H1 (cell line): ENCODE measurements at regions not wholly inside any gene's neighbourhood (a gene's known extent, or its start where the extent isn't known, plus 50 kb on each side); places are given as distances from the start of the nearest gene placed in this dataset.

Experiments
- CTCF ChIA-PET: fragments of 300-600 bp; sonication (Branson Sonifier 250); formaldehyde crosslinking; loops from one replicate; lab custom pipeline; 2021; ENCODE audit not compliant: partially characterized antibody; lab: Charles Lee
- POLR2A ChIA-PET: fragments of 300-600 bp; sonication (Branson Sonifier 250); formaldehyde crosslinking; loops from one replicate; lab custom pipeline; 2021; ENCODE audit warnings: inconsistent platforms; ENCODE audit not compliant: partially characterized antibody; lab: Charles Lee
- DNase-seq, 2 experiments: peaks; one replicate each; pipeline versions ENCODE4 v3.0.0 to v3.0.0-alpha.2; 2010 to 2022; ENCODE audit warnings: low spot score in 2 of 2, low read depth in 1 of 2, mixed read lengths in 1 of 2
- FAIRE-seq: peaks from 2 replicates; lab custom pipeline; 2011; peaks lifted over from hg19 to GRCh38; lab: Jason Lieb, UNC
- H2AFZ ChIP-seq: 2 replicates; pipeline ENCODE4 v1.8.1; 2012; ENCODE audit warnings: low read length, inconsistent platforms
- H2AK5ac ChIP-seq: 2 replicates; pipeline ENCODE4 v1.6.1; 2013; ENCODE audit warnings: low read depth, low read length
- H2BK120ac ChIP-seq: replicated peaks from 2 replicates; pipeline ENCODE3; 2013; ENCODE audit warnings: low read depth, low read length, inconsistent platforms
- H2BK12ac ChIP-seq: 2 replicates; pipeline ENCODE4 v1.6.1; 2013; ENCODE audit warnings: low read depth, low read length
- H2BK15ac ChIP-seq: 2 replicates; pipeline ENCODE4 v1.6.1; 2013; ENCODE audit warnings: low read length
- H2BK20ac ChIP-seq: 2 replicates; pipeline ENCODE4 v1.6.1; 2013; ENCODE audit warnings: low read length
- H2BK5ac ChIP-seq: 2 replicates; pipeline ENCODE4 v1.6.1; 2013; ENCODE audit warnings: low read depth, low read length
- H3K14ac ChIP-seq: 2 replicates; pipeline ENCODE4 v1.6.1; 2013; ENCODE audit warnings: inconsistent platforms; ENCODE audit not compliant: insufficient read length
- H3K18ac ChIP-seq: 2 replicates; pipeline ENCODE4 v1.6.1; 2013; ENCODE audit warnings: low read length; ENCODE audit errors: extremely low read depth
- H3K23ac ChIP-seq: 2 replicates; pipeline ENCODE4 v1.6.1; 2013; ENCODE audit warnings: inconsistent platforms; ENCODE audit not compliant: insufficient read length
- H3K23me2 ChIP-seq: 2 replicates; pipeline ENCODE4 v1.6.1; 2013; ENCODE audit warnings: low read depth, low read length
- H3K27ac ChIP-seq: 2 replicates; pipeline ENCODE4 v1.6.1; 2011; ENCODE audit warnings: low read depth, low read length, inconsistent platforms
- H3K27me3 ChIP-seq, 4 experiments: replicated peaks in 1 of 4; 1 replicate in 1 of 4; 2 replicates in 3 of 4; pipeline versions ENCODE4 v1.6.1 to v1.8.1; 2011 to 2013; ENCODE audit warnings: low read length in 3 of 4, mild to moderate bottlenecking in 3 of 4, inconsistent platforms in 2 of 4, mixed read lengths in 2 of 4, moderate library complexity in 1 of 4; ENCODE audit not compliant: control insufficient read depth in 3 of 4, insufficient read depth in 3 of 4; ENCODE audit errors: extremely low read depth in 1 of 4
- H3K36me3 ChIP-seq, 4 experiments: 2 replicates each; pipeline versions ENCODE4 v1.6.1 to v1.8.1; 2011 to 2013; ENCODE audit warnings: mild to moderate bottlenecking in 4 of 4, low read length in 3 of 4, moderate library complexity in 2 of 4, control low read depth in 1 of 4, inconsistent platforms in 1 of 4; ENCODE audit not compliant: insufficient read depth in 4 of 4, control insufficient read depth in 2 of 4
- H3K4ac ChIP-seq: replicated peaks from 2 replicates; pipeline ENCODE3; 2013; ENCODE audit warnings: low read length, low read depth, mixed read lengths, inconsistent platforms; ENCODE audit not compliant: insufficient read length
- H3K4me1 ChIP-seq, 4 experiments: replicated peaks in 1 of 4; 1 replicate in 1 of 4; 2 replicates in 3 of 4; pipeline versions ENCODE4 v1.6.1 to v1.8.1; 2011 to 2013; ENCODE audit warnings: low read length in 3 of 4, inconsistent platforms in 2 of 4, mixed read lengths in 1 of 4; ENCODE audit not compliant: insufficient read depth in 4 of 4, control insufficient read depth in 3 of 4
- H3K4me2 ChIP-seq, 2 experiments: 2 replicates each; pipeline versions ENCODE4 v1.6.1 to v1.8.1; 2011 to 2013; ENCODE audit warnings: low read depth in 2 of 2, low read length in 2 of 2, control low read depth in 1 of 2, inconsistent platforms in 1 of 2, mild to moderate bottlenecking in 1 of 2; ENCODE audit not compliant: insufficient read depth in 1 of 2
- H3K4me3 ChIP-seq, 4 experiments: fragments of 200-600, 300-600 bp in 1 of 4; sonication (generic), shearing (Covaris generic), sonication (Bioruptor Twin) in 1 of 4; 2 replicates each; pipeline versions ENCODE4 v1.5.1 to v1.8.1; 2011 to 2016; ENCODE audit warnings: low read length in 4 of 4, low read depth in 3 of 4, control low read depth in 2 of 4, inconsistent platforms in 2 of 4, mild to moderate bottlenecking in 2 of 4, mixed read lengths in 1 of 4, moderate library complexity in 1 of 4; ENCODE audit not compliant: insufficient read depth in 2 of 4; ENCODE audit errors: extremely low read depth in 1 of 4
- H3K56ac ChIP-seq: replicated peaks from 2 replicates; pipeline ENCODE3; 2013; ENCODE audit warnings: low read depth, mild to moderate bottlenecking, mixed read lengths, low read length, inconsistent platforms; ENCODE audit not compliant: insufficient read length
- H3K79me1 ChIP-seq: 2 replicates; pipeline ENCODE4 v1.6.1; 2013; ENCODE audit warnings: low read depth, low read length, control low read depth
- H3K79me2 ChIP-seq, 2 experiments: 2 replicates each; pipeline versions ENCODE4 v1.6.1 to v1.8.1; 2012 to 2013; ENCODE audit warnings: low read length in 2 of 2, mild to moderate bottlenecking in 2 of 2, inconsistent platforms in 1 of 2; ENCODE audit not compliant: insufficient read depth in 2 of 2, control insufficient read depth in 1 of 2
- H3K9ac ChIP-seq, 4 experiments: replicated peaks in 1 of 4; 1 replicate in 1 of 4; 2 replicates in 3 of 4; pipeline versions ENCODE4 v1.6.1 to v1.8.1; 2011 to 2013; ENCODE audit warnings: low read depth in 3 of 4, low read length in 3 of 4, control low read depth in 2 of 4, mild to moderate bottlenecking in 2 of 4, moderate library complexity in 2 of 4, inconsistent platforms in 1 of 4; ENCODE audit errors: extremely low read depth in 1 of 4
- H3K9me3 ChIP-seq, 2 experiments: 2 replicates each; pipeline versions ENCODE4 v1.6.1 to v1.8.1; 2012 to 2013; ENCODE audit warnings: mild to moderate bottlenecking in 2 of 2, moderate library complexity in 2 of 2, control low read depth in 1 of 2, inconsistent platforms in 1 of 2, low read depth in 1 of 2, low read length in 1 of 2, mixed read lengths in 1 of 2; ENCODE audit not compliant: insufficient read depth in 2 of 2
- H4K20me1 ChIP-seq, 2 experiments: replicated peaks in 1 of 2; 2 replicates each; pipeline versions ENCODE3 to v1.8.1; 2011 to 2013; ENCODE audit warnings: inconsistent platforms in 2 of 2, low read length in 2 of 2, mild to moderate bottlenecking in 1 of 2; ENCODE audit not compliant: insufficient read depth in 2 of 2, control insufficient read depth in 1 of 2
- H4K5ac ChIP-seq: 2 replicates; pipeline ENCODE4 v1.6.1; 2013; ENCODE audit warnings: low read length, low read depth, mixed read lengths, inconsistent platforms; ENCODE audit not compliant: insufficient read length
- H4K8ac ChIP-seq: 2 replicates; pipeline ENCODE4 v1.8.0; 2013; ENCODE audit warnings: mild to moderate bottlenecking, moderate library complexity, low read length, inconsistent platforms; ENCODE audit not compliant: insufficient read depth; ENCODE audit errors: extremely low read depth
- H4K91ac ChIP-seq: replicated peaks from 2 replicates; pipeline ENCODE3; 2013; ENCODE audit warnings: low read length, mixed read lengths, inconsistent platforms; ENCODE audit not compliant: insufficient read length
- CBX8 ChIP-seq: fragments of 300-800, 300-1000 bp; sonication (generic); IDR thresholded peaks from 2 replicates; pipeline ENCODE4 v1.7.1; 2016; ENCODE audit warnings: low read depth, low read length, borderline replicate concordance
- CHD1 ChIP-seq: IDR thresholded peaks from 2 replicates; pipeline ENCODE4 v1.6.1; 2012; ENCODE audit warnings: low read depth, low read length, improper control_type of control experiment
- HDAC2 ChIP-seq, 2 experiments: fragments of 300-600 bp in 1 of 2; sonication (generic) in 1 of 2; IDR thresholded peaks; 2 replicates each; pipeline ENCODE4 v1.6.1; 2011 to 2012; ENCODE audit warnings: low read depth in 2 of 2, low read length in 2 of 2, mild to moderate bottlenecking in 2 of 2, moderate library complexity in 2 of 2, borderline replicate concordance in 1 of 2, inconsistent platforms in 1 of 2
- POLR2AphosphoS5 ChIP-seq: IDR thresholded peaks from 2 replicates; pipeline ENCODE4 v1.6.1; 2011; ENCODE audit warnings: low read depth, low read length
- POU5F1 ChIP-seq: IDR thresholded peaks from 2 replicates; pipeline ENCODE4 v1.6.1; 2011; ENCODE audit warnings: low read depth, mild to moderate bottlenecking, low read length, moderate library complexity
- RXRA ChIP-seq: IDR thresholded peaks from 2 replicates; pipeline ENCODE4 v1.6.1; 2011; ENCODE audit warnings: low read depth, mild to moderate bottlenecking, low read length, moderate library complexity; ENCODE audit not compliant: insufficient read depth
- SIN3A ChIP-seq, 2 experiments: IDR thresholded peaks in 1 of 2; conservative IDR thresholded peaks in 1 of 2; 2 replicates each; pipeline ENCODE4 v1.6.1; 2011 to 2012; ENCODE audit warnings: low read length in 2 of 2, improper control_type of control experiment in 1 of 2, low read depth in 1 of 2, mild to moderate bottlenecking in 1 of 2
- SP1 ChIP-seq: IDR thresholded peaks from 2 replicates; pipeline ENCODE4 v1.6.1; 2011; ENCODE audit warnings: low read depth, low read length
- SP4 ChIP-seq: IDR thresholded peaks from 2 replicates; pipeline ENCODE4 v1.6.1; 2012; ENCODE audit warnings: low read length, inconsistent platforms
- TAF1 ChIP-seq: IDR thresholded peaks from 2 replicates; pipeline ENCODE4 v1.6.1; 2011; ENCODE audit warnings: mild to moderate bottlenecking, low read depth, low read length
- TCF12 ChIP-seq: IDR thresholded peaks from 2 replicates; pipeline ENCODE4 v1.6.1; 2011; ENCODE audit warnings: low read depth, mild to moderate bottlenecking, low read length
- WGBS, 2 experiments: shearing (Covaris generic) in 1 of 2; methylation state at CpG; one replicate each; pipeline versions ENCODE4 v1.1.6 to v1.1.7; 2013 to 2015; ENCODE audit warnings: low lambda C conversion rate in 2 of 2, mixed read lengths in 2 of 2, inconsistent platforms in 1 of 2, low coverage in 1 of 2, missing lambda C conversion rate in 1 of 2; ENCODE audit not compliant: insufficient replicate concordance in 2 of 2, insufficient coverage in 1 of 2, insufficient read length in 1 of 2; ENCODE audit errors: extremely low coverage in 1 of 2, missing lambda C conversion rate in 1 of 2; 5-methylcytosine and 5-hydroxymethylcytosine counted together
- TF ChIP-seq, protein P1 (sequence below): IDR thresholded peaks from 2 replicates; pipeline ENCODE4 v1.6.1; 2012; ENCODE audit warnings: inconsistent platforms
- TF ChIP-seq, protein P2 (sequence below): IDR thresholded peaks from 2 replicates; pipeline ENCODE4 v1.6.1; 2011; ENCODE audit warnings: low read depth, mild to moderate bottlenecking, low read length; ENCODE audit not compliant: insufficient read depth
- TF ChIP-seq, protein P3 (sequence below): IDR thresholded peaks from 2 replicates; pipeline ENCODE4 v1.6.1; 2012; ENCODE audit warnings: inconsistent platforms

DNA sequence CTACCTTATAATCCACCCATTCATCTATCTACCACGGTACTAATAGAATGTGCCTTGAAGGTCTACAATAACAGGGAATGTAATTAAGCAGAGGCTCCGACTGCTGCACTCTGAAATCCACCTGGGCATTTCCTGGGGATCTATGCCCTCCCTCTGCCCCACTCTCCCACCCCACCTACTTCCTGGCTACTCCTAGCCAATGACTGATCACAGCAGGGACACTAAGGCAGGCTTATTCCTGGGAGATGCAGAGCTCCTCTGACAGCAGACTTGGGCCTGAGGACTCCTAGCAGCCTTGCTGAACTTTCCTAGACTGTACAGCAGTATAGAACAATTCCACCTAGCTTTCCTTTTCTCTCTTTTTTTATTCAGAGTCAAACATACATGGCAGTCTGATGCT, 91.1 kb upstream of the DHRS4 start:
- Histone ChIP-seq H4K20me1 (no peaks in the 10 kb centered on the region), H2AK5ac (no peak overlapping the region), H3K23me2 (no peaks in the 10 kb centered on the region; the same call in 1 of the 2 replicates), H3K4me3 (no peak overlapping the region), H3K27ac (no peak overlapping the region), H2BK120ac (no peak overlapping the region), H4K8ac (no peak overlapping the region), H4K91ac (no peak overlapping the region), H3K14ac (no peak overlapping the region), H3K9ac (no peak overlapping the region), H2AFZ (no peak overlapping the region), H3K56ac (no peak overlapping the region), H2BK15ac (no peak overlapping the region), H3K27me3 (0 out of 7 replicates have a peak, but pooled peaks cover 0 to 4% (median 0%) of the 10 kb centered on the region in 4 experiments), H3K36me3 (no peaks in the 10 kb centered on the region), H3K79me1 (no peaks in the 10 kb centered on the region), H2BK12ac (no peak overlapping the region), H4K5ac (no peak overlapping the region), H2BK5ac (no peak overlapping the region), H2BK20ac (no peak overlapping the region), H3K23ac (no peak overlapping the region), H3K18ac (no peak overlapping the region), H3K4ac (no peak overlapping the region), H3K9me3 (peaks cover 42 to 71% of the 10 kb centered on the region in 2 experiments; a peak in 3 of 4 replicates), H3K79me2 (no peaks in the 10 kb centered on the region), H3K4me1 (no peaks in the 10 kb centered on the region), H3K4me2 (no peak overlapping the region)
- 78% methylated on average over 2 of the region's 2 CpGs; no CpG with 5 or more reads in 1 of the 2 experiments for WGBS, 2 experiments
- ChIA-PET CTCF (interaction anchor here (1.0 kb wide), 1 partner anchor 44 kb away, joined by 3 read pairs; no protein-coding TSS in a partner anchor), POLR2A (no interaction called here)
- TF ChIP-seq TCF12, result no peak
- TF ChIP-seq CHD1, result no peak
- TF ChIP-seq, protein P1, sequence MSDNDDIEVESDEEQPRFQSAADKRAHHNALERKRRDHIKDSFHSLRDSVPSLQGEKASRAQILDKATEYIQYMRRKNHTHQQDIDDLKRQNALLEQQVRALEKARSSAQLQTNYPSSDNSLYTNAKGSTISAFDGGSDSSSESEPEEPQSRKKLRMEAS, result no peak
- TF ChIP-seq SIN3A (conservative IDR thresholded peaks at IDR 0.05 in 1 of 2, IDR thresholded peaks at IDR 0.05 in 1 of 2; ENCODE audit: low read depth in 1 of 2, low read length in 2 of 2), result no peak
- TF ChIP-seq CBX8, result no peak
- TF ChIP-seq SP4, result no peak
- no peak for TF ChIP-seq SP1
- TF ChIP-seq POLR2AphosphoS5, result no peak
- TF ChIP-seq, protein P2, sequence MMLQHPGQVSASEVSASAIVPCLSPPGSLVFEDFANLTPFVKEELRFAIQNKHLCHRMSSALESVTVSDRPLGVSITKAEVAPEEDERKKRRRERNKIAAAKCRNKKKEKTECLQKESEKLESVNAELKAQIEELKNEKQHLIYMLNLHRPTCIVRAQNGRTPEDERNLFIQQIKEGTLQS, result no peak
- TF ChIP-seq RXRA, result no peak
- TF ChIP-seq POU5F1, result no peak
- TF ChIP-seq TAF1, result no peak
- TF ChIP-seq, protein P3, sequence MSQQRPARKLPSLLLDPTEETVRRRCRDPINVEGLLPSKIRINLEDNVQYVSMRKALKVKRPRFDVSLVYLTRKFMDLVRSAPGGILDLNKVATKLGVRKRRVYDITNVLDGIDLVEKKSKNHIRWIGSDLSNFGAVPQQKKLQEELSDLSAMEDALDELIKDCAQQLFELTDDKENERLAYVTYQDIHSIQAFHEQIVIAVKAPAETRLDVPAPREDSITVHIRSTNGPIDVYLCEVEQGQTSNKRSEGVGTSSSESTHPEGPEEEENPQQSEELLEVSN, result no peak
- TF ChIP-seq HDAC2 (IDR thresholded peaks at IDR 0.05; ENCODE audit: borderline replicate concordance in 1 of 2, low read depth in 2 of 2, low read length in 2 of 2), result no peak
- FAIRE-seq (no peak), DNase-seq (no peak)
